ENCODE measurements at regions not wholly inside any gene's neighbourhood (a gene's known extent, or its start where the extent isn't known, plus 50 kb on each side); places are given as distances from the start of the nearest gene placed in this dataset.

GRCh38 chrX:97985096-97985495 is 1101.4 kb downstream of the RPA4 start (continued):
- TF ChIP-seq CHD7 (IDR thresholded peaks at IDR 0.05; ENCODE audit: low read depth, low read length) (no peak), ZBTB43 (CRISPR knock-in tag; IDR thresholded peaks at IDR 0.05) (no peak), CTCFL (IDR thresholded peaks at IDR 0.05; ENCODE audit: borderline replicate concordance, insufficient read depth, low read depth, low read length, poor library complexity, severe bottlenecking) (no peak), MYBL2 (IDR thresholded peaks at IDR 0.05; ENCODE audit: low read depth) (no peak), MYBL2 (CRISPR knock-in tag; IDR thresholded peaks at IDR 0.05; ENCODE audit: borderline replicate concordance) (no peak), DNMT1 (IDR thresholded peaks at IDR 0.05) (no peak), TARDBP (IDR thresholded peaks at IDR 0.05) (no peak), NFRKB (IDR thresholded peaks at IDR 0.05; ENCODE audit: low read depth) (no peak), NEUROD1 (IDR thresholded peaks at IDR 0.05; ENCODE audit: borderline replicate concordance, low read depth, low read length, partially characterized antibody) (no peak), NBN (IDR thresholded peaks at IDR 0.05; ENCODE audit: low read depth) (no peak), MCM5 (IDR thresholded peaks at IDR 0.05; ENCODE audit: low read depth) (no peak)
